GM21515 (cell line): ENCODE measurements at regions not wholly inside any gene's neighbourhood (a gene's known extent, or its start where the extent isn't known, plus 50 kb on each side); places are given as distances from the start of the nearest gene placed in this dataset.
"Not testable (repeated sequence)": the region's sequence is repeated elsewhere in the genome, so short reads cannot be mapped to it uniquely, and the experiment has no call there.

ENCODE experiments used
- ATAC-seq: cut with Tn5 transposase; IDR thresholded peaks from one replicate; pipeline ENCODE4 v1.9.1; 2021; ENCODE audit not compliant: unreplicated experiment

- ATAC-seq: no peak
Observed at GRCh38 chr13:59367467-59367866, 796.3 kb downstream of the DIAPH3 start.

DNA sequence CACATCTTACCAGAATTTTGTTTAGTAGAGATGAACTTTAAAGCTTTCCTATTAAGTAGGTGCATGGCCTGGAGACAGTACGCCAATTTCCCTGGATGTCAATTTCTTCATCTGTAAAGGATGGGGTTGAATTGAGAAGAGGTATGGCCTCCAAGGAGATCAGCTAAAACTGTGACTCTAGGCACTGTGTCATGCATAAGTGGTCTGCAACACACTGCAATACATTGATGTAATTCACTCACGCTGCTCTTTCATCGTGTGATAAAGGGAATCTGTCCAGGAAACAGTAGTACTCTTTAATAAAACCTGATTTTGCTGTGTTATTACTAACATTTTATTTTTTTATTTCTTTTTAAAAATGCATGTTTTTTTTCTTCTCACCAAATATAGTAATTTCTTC is 795.8 kb downstream of the DIAPH3 start:
- no peak for ATAC-seq

DNA sequence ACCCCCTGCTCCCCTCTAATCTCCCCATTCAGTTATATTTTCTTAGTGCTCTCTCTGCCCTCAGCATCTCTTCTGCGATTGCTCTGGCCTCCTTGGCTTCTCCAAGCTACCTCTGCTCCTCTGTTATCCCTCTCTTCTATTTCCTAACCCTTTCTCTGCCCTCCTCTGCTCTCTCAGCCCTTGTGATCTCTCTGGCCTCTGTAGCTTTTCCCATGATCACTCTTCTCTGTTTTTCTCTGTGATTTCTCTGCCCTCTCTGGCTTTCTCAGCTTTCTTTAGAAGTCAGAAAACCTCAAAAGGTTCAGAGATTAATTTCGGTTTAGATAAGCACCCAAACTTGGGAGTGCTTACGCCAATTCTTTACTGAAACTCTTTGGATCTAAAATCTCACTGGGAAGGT is 795.0 kb downstream of the DIAPH3 start:
- ATAC-seq: no peak

DNA sequence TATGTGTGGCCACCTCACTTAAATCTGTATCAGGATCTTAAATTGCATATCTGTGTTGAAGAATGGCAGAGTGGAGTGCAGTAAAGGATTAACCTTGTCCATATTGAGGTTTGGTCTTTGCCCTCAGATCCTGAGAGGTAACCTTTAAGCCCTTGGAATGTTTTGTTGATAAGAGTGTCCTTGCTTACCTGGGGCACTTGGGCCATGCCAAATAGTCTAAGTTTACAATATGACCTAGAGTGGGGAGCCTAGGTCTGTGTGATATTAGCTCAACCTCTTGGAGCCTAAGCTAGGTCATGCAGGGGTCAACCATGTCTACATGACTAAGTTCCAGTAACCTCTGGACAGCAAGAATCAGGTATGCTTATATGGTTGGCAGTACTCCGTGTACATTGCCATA is 792.5 kb downstream of the DIAPH3 start:
- no peak for ATAC-seq

DNA sequence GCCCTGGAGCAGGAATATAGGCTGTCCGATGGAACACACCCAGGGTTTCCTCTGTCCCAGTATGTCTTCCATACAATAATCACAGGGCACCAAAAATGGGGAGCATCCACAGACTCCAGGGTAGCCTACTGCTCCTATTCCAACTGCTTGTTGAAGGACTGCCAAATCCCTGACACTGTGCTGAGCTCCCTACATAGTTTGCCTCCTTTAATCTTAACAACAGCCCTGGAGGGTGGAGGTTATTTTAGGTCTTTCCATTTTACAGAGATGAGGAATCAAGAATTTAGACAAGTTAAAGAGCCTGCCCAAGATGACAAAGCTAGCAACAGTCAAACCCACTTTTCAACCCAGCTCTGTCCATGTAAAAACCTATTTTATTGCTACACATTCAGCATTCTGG is 790.4 kb downstream of the DIAPH3 start:
- no peak for ATAC-seq

DNA sequence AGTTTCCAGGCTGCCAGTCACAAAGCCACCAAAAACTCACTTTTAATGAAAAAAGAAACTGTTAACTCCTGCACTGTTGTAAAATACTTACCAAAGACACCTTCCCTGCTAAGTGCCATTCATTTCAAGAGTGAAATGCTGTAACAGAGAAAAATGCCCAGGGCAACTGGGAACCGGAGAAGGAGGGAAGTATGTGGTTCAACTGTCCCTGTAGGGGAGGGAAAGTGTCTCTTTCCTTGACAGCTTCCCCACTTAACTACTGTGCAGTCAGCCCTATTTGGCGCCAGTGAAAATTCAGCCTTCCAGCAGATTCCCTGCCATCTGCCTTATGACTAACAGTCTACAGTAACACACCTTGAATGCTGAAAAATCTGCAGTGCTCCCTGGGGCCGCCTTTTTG is 789.0 kb downstream of the DIAPH3 start:
- ATAC-seq: no peak

GRCh38 chr13:59384154-59384553 is 779.6 kb downstream of the DIAPH3 start:
- ATAC-seq: no peak

GRCh38 chr13:59391696-59392095 is 772.0 kb downstream of the DIAPH3 start:
- ATAC-seq: peak; percentile 100

DNA sequence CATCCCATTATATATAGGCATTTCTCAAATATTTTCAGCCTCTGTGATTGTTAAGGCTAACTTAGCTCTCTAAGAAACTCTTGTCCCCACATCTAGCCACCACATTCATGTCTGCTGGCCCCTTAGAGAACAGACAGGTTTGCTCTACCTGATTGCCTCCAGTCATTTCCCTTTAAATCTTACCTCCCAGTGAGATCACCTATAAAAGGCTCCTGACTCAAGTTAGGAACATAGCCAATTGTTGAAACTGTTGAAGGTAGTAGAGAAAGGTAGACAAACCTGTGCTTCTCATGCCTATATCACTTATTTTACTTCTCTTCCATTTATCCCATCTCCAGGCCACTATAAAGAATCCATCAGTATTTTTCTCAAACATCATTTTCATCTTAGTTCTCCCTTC is 771.4 kb downstream of the DIAPH3 start:
- ATAC-seq: no peak

DNA sequence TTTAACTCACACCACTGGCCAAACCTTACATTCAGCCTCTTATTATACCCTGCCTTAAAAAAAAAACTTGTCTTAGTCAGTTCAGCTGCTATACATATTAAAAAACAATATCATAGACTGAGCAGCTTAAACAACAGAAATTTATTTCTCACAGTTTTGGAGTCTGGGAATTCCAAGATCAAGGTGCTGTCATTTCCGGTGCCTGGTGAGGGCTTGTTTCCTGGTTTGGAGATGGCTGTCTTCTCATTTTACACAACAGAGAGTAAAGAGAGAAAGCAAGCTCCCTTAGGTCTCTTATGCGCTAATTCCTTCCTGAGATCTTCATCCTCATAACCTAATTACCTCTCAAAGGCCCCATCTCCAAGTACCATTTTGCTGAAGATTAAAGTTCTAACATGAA is 769.2 kb downstream of the DIAPH3 start:
- no peak for ATAC-seq

DNA sequence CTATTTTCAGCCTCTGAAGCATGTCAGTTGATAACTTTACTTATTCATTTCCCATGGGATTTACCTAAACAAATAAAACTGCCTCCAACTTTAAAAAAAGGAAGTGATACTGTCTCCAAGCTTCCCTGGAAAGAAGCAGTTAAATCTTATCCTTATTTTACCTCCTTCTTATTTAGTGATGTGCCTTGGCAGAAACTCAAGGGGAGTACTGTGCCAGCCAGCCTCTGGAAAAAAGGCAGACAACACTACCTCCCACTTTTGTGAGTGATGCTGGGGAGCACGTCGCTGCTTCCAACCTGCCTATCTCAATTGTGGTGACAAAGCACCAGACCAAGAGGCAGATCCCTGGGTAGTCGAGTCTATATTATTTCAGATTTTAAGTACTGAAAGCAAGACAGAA is 765.6 kb downstream of the DIAPH3 start:
- no peak for ATAC-seq

DNA sequence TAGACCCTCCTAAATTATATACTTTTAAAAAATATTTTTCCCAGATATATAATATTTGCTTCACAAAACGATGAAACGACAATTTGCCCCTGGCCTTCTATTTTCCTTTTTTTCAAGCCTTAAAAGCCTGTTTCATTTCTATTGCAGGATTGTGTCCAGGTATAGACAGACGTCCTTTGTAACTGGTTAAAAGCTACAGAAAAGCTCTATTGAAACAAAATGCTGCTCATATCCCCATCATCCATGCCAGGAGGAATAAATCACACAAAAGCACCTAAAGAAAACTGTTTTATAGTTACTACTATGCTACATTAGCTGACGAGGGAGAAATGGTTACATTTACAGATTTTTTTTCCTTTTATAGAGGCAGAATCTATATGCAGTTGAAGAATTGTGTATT is 765.1 kb downstream of the DIAPH3 start:
- ATAC-seq: no peak

DNA sequence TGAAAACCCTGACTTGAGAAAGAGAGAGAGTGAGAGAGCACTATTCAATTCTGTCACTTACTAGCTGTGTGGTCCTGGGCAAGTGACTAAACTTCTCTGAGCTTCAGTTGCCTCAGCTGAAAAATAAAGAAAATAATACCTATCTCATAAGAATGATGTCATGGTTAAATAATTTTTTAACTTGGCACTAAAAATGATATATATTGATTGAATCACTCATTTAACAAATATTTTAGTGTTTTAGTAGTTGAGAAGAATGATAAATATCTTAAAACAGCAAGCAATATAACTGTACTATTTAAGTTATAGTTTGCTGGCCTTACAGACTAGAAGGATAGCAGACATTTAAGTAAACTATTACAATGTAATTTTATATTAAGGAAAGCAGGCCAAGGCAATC is 764.2 kb downstream of the DIAPH3 start:
- ATAC-seq: no peak

- ATAC-seq: no peak
Observed at GRCh38 chr13:59404331-59404730, 759.4 kb downstream of the DIAPH3 start.

- not testable (repeated sequence) for ATAC-seq
Observed at GRCh38 chr13:59407251-59407650, 756.5 kb downstream of the DIAPH3 start.

DNA sequence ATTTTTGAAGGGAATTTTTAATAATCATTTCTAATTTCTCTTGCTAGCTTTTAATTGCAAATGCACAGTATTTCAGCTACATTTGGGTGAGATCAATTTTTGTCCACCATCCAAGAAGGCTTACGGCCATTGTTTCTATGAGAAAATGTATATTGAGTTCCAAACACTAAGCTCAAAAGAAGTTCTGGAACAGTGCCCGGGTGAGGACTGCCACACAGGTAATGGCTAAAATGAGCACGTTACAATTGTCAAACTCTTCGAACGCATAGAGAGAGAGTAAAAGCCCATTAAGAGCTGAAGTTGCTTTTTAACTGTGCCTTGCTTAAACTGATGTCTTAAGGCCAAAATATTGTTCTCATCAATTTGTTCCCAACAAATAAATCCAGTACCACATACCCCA is 755.0 kb downstream of the DIAPH3 start:
- no peak for ATAC-seq

DNA sequence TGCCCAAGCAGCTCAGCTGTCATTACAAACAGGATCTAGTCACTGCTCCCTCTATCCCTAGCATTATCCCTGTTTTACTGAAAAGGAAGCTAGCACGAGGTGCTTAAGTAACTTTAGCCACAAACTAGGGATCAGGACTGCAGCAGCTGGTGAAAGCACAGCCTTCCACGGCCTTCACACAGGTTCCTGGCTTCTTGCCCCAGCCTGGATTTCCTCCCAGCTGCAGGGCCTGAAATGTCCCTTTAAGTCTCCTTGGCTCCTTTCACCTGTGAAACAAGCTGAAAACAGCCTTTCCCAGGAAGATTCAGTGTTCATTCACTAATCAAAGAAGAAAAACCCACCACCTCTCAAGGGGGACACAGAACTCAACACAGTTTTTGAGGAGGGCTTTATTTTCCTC is 754.5 kb downstream of the DIAPH3 start:
- no peak for ATAC-seq

- no peak for ATAC-seq
Observed at GRCh38 chr13:59409634-59410200, 754.0 kb downstream of the DIAPH3 start.

DNA sequence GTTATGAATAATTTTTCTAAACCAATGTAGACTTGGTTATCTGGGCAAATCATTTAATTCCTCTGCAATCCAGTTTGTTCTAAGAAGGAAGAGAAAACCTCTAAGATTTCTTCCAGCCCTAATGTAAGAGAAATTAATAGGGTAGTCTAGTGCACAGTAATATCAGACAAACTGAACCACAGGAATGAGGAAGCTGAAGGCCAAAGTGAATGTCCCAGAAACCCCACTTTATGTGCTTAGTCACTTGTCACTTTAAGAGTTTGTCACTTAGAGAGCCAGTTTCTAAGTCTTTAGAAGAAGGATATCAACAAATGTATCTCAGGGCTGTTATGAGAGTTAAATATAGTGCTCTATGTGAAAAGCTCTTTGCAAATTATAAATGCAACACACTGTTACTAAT is 750.6 kb downstream of the DIAPH3 start:
- peak; percentile 82 for ATAC-seq

DNA sequence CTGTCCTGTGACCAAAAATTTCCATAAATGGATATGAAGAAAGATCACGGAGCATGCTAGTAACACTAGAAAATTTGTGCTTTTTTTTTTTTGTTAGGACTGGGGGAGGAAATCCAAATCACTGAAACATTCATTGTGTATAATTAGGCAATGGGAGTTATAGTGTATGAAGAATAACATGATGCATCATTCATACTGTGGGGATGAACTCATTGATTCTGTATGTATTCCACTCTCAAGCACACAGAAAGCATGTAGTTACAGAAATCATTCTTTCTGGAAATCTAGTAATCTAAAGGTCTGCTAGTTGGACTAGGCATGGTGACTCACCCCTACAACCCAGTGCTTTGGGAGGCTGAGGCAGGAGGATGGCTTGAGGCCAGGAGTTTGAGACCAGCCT is 749.7 kb downstream of the DIAPH3 start:
- no peak for ATAC-seq

DNA sequence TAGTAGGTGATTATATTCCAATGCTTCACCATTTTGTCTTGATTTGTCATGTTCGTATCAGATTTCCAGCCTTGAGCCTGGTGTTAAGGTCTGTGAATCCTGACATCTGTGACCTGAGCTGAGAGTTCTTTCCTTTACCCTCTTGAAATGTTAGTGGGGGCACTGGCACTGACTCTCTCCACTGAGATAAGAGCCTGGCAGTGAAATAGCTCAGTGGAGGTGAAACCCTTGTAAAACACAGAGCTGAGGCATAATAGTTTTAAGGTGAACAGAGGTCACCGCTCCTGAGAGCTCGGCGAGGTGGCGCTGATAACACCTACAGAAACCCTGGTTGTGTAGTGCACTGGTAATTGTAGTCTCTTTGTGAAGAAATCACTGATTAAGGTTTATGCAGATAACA is 748.2 kb downstream of the DIAPH3 start:
- no peak for ATAC-seq

- no peak for ATAC-seq
Observed at GRCh38 chr13:59416561-59416960, 747.2 kb downstream of the DIAPH3 start.

DNA sequence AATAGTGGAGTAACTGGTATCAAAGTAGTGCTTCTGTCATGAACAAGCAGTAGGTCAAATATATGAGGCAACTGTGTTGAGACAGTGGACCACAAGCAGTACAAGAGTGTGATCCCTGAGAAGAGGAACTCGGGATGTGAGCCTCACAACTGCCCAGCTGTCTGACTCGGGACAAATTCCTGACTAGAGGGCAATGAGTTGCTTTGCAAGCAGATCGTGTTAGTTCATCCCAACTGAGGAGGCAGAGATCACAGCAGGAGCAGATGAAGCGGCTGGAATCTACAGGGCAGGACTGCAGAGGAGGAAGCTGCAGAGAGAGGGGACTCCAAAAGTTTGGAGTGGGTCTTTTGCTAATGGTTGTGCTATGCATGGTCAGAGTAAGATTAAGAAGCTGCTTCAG is 741.1 kb downstream of the DIAPH3 start:
- no peak for ATAC-seq
